Astrocyte (in vitro differentiated cells and primary cell): ENCODE measurements at regions not wholly inside any gene's neighbourhood (a gene's known extent, or its start where the extent isn't known, plus 50 kb on each side); places are given as distances from the start of the nearest gene placed in this dataset.

ENCODE experiments used
- CTCF ChIP-seq: IDR thresholded peaks from 2 replicates; pipeline ENCODE4 v1.5.1; 2011; ENCODE audit warnings: low read depth, mild to moderate bottlenecking, inconsistent platforms, low read length, moderate library complexity; ENCODE audit not compliant: insufficient read depth
- EZH2 ChIP-seq: IDR thresholded peaks from 2 replicates; pipeline ENCODE4 v1.6.1; 2012; ENCODE audit warnings: mild to moderate bottlenecking, low read length, inconsistent platforms; ENCODE audit not compliant: insufficient read depth

GRCh38 chr13:90444232-90444631 is 903.3 kb upstream of the MIR17HG start:
- TF ChIP-seq CTCF (no peak), EZH2 (no peak)
